AG09309 (cell line): ENCODE measurements at regions not wholly inside any gene's neighbourhood (a gene's known extent, or its start where the extent isn't known, plus 50 kb on each side); places are given as distances from the start of the nearest gene placed in this dataset.

Source experiments
- DNase-seq: peaks from one replicate; pipeline ENCODE4 v3.0.0-alpha.2; 2010; ENCODE audit warnings: low read depth
- H3K4me3 ChIP-seq: 2 replicates; pipeline ENCODE4 v1.5.1; 2011; ENCODE audit warnings: mild to moderate bottlenecking, low read depth, low read length, moderate library complexity; ENCODE audit not compliant: control insufficient read depth
- TF ChIP-seq, protein P1 (sequence below): IDR thresholded peaks from 2 replicates; pipeline ENCODE4 v1.5.1; 2011; ENCODE audit warnings: mild to moderate bottlenecking, low read depth, low read length, inconsistent platforms; ENCODE audit not compliant: insufficient read depth, control insufficient read depth; ENCODE audit errors: missing control alignments

- H3K4me3 ChIP-seq = no peak overlapping the region
- DNase-seq = no peak
- TF ChIP-seq, protein P1, sequence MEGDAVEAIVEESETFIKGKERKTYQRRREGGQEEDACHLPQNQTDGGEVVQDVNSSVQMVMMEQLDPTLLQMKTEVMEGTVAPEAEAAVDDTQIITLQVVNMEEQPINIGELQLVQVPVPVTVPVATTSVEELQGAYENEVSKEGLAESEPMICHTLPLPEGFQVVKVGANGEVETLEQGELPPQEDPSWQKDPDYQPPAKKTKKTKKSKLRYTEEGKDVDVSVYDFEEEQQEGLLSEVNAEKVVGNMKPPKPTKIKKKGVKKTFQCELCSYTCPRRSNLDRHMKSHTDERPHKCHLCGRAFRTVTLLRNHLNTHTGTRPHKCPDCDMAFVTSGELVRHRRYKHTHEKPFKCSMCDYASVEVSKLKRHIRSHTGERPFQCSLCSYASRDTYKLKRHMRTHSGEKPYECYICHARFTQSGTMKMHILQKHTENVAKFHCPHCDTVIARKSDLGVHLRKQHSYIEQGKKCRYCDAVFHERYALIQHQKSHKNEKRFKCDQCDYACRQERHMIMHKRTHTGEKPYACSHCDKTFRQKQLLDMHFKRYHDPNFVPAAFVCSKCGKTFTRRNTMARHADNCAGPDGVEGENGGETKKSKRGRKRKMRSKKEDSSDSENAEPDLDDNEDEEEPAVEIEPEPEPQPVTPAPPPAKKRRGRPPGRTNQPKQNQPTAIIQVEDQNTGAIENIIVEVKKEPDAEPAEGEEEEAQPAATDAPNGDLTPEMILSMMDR = no peak
Observed at GRCh38 chr2:192354512-192355244, 159.9 kb upstream of the TMEFF2 start.

GRCh38 chr2:192347542-192347941 lies 152.8 kb upstream of the TMEFF2 start:
- H3K4me3 ChIP-seq = no peak overlapping the region
- no peak for DNase-seq
- TF ChIP-seq, protein P1 = no peak

- no peak overlapping the region for H3K4me3 ChIP-seq
- no peak for DNase-seq
- TF ChIP-seq, protein P1 = no peak
Observed at GRCh38 chr2:192345287-192345686, 150.6 kb upstream of the TMEFF2 start.

DNA sequence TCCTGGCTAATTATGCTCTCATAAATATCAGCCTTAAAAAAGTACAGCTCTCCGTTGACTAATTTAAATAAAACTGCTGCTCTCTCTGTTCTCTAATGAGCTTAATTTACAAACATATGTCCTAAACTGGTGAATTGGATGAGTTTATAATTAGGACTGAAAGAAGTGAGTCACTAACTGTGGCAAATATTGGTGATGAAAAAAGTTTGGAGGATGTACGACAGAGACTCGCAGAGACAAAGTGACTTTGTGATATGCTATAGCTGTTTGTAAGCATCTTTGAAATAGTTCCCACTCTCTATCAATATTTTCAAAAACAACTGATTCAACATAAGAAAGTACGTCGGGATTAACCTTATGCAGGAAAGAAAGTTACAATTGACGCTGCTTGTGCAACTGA lies 138.9 kb upstream of the TMEFF2 start:
- DNase-seq = no peak
- no peak overlapping the region for H3K4me3 ChIP-seq
- TF ChIP-seq, protein P1 = no peak

DNA sequence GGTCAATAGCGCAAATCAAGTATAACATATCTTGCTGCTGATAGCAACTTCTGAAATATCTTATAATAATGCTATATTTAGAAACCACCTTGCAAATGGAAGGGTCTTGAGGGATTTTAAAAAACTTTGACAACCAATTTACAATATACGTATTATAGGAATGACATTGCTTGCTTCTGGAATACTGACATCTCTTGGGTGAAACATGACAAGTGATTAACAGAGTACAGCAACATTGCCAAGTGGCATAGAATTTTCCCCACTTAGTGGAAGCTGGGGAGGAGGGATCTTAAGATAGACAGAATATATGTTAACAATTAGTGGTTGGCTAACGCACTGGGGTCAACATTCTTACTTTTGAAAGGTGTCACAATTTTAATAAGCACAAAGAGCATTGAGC lies 133.6 kb upstream of the TMEFF2 start:
- no peak for DNase-seq
- H3K4me3 ChIP-seq = no peak overlapping the region
- TF ChIP-seq, protein P1 = no peak

GRCh38 chr2:192327576-192327975 lies 132.8 kb upstream of the TMEFF2 start:
- H3K4me3 ChIP-seq = no peak overlapping the region
- TF ChIP-seq, protein P1 = no peak
- no peak for DNase-seq
